Dedifferentiated amniotic fluid mesenchymal stem cell (primary cell): ENCODE measurements at regions not wholly inside any gene's neighbourhood (a gene's known extent, or its start where the extent isn't known, plus 50 kb on each side); places are given as distances from the start of the nearest gene placed in this dataset.
"Not testable (repeated sequence)": the region's sequence is repeated elsewhere in the genome, so short reads cannot be mapped to it uniquely, and the experiment has no call there.

Experiments used
- DNase-seq: peaks from one replicate; pipeline ENCODE4 v3.0.0-alpha.2; 2016; ENCODE audit errors: extremely low spot score

GRCh38 chr16:80123189-80123588 is 417.6 kb upstream of the DYNLRB2 start:
- no peak for DNase-seq

- DNase-seq, result no peak
Measured at GRCh38 chr16:80122115-80122514, 418.7 kb upstream of the DYNLRB2 start.

- DNase-seq, result no peak
Measured at GRCh38 chr16:80121522-80121909, 419.3 kb upstream of the DYNLRB2 start.

GRCh38 chr16:80120899-80121521 is 419.8 kb upstream of the DYNLRB2 start:
- DNase-seq, result no peak

GRCh38 chr16:80117556-80118130 is 423.1 kb upstream of the DYNLRB2 start:
- no peak for DNase-seq

- DNase-seq, result no peak
Measured at GRCh38 chr16:80116711-80117110, 424.1 kb upstream of the DYNLRB2 start.

- DNase-seq, result no peak
Measured at GRCh38 chr16:80114699-80115098, 426.1 kb upstream of the DYNLRB2 start.

GRCh38 chr16:80113873-80114574 is 426.8 kb upstream of the DYNLRB2 start:
- DNase-seq, result no peak

GRCh38 chr16:80109581-80109980 is 431.2 kb upstream of the DYNLRB2 start:
- no peak for DNase-seq

GRCh38 chr16:80107900-80108299 is 432.9 kb upstream of the DYNLRB2 start:
- DNase-seq, result no peak

GRCh38 chr16:80105751-80106150 is 435.0 kb upstream of the DYNLRB2 start:
- DNase-seq, result no peak

GRCh38 chr16:80105160-80105559 is 435.6 kb upstream of the DYNLRB2 start:
- DNase-seq, result no peak

GRCh38 chr16:80104401-80104800 is 436.4 kb upstream of the DYNLRB2 start:
- DNase-seq, result no peak

- DNase-seq, result no peak
Measured at GRCh38 chr16:80103463-80103862, 437.3 kb upstream of the DYNLRB2 start.

GRCh38 chr16:80100846-80101451 is 439.8 kb upstream of the DYNLRB2 start:
- no peak for DNase-seq

GRCh38 chr16:80100186-80100585 is 440.6 kb upstream of the DYNLRB2 start:
- no peak for DNase-seq

- DNase-seq, result no peak
Measured at GRCh38 chr16:80097098-80097497, 443.7 kb upstream of the DYNLRB2 start.

- peak; percentile 30 for DNase-seq
Measured at GRCh38 chr16:80092681-80093080, 448.1 kb upstream of the DYNLRB2 start.

- DNase-seq, result not testable (repeated sequence)
Measured at GRCh38 chr16:80091453-80091852, 449.3 kb upstream of the DYNLRB2 start.

GRCh38 chr16:80085606-80086005 is 455.2 kb upstream of the DYNLRB2 start:
- no peak for DNase-seq

GRCh38 chr16:80084614-80085013 is 456.2 kb upstream of the DYNLRB2 start:
- no peak for DNase-seq

- DNase-seq, result no peak
Measured at GRCh38 chr16:80084163-80084562, 456.6 kb upstream of the DYNLRB2 start.

GRCh38 chr16:80082906-80083305 is 457.9 kb upstream of the DYNLRB2 start:
- no peak for DNase-seq
